Hepatocyte (in vitro differentiated cells): ENCODE measurements at regions not wholly inside any gene's neighbourhood (a gene's known extent, or its start where the extent isn't known, plus 50 kb on each side); places are given as distances from the start of the nearest gene placed in this dataset.
A peak's percentile ranks its signal among the peaks of the same experiment; 100 is the strongest.

ENCODE experiments used
- DNase-seq: peaks from one replicate; pipeline ENCODE4 v3.0.0-alpha.2; 2016; ENCODE audit warnings: low spot score
- H2AFZ ChIP-seq: fragments of 200-600 bp; sonication (generic); 2 replicates; pipeline ENCODE4 v1.6.0; 2016; ENCODE audit warnings: antibody characterized with exemption, mild to moderate bottlenecking
- H3K27ac ChIP-seq: fragments of 200-600 bp; sonication (generic); 2 replicates; pipeline ENCODE4 v1.5.1; 2016; ENCODE audit warnings: mild to moderate bottlenecking
- H3K27me3 ChIP-seq: fragments of 200-600 bp; sonication (generic); 2 replicates; pipeline ENCODE4 v1.6.1; 2016
- H3K36me3 ChIP-seq: fragments of 200-600 bp; sonication (generic); replicated peaks from 2 replicates; pipeline ENCODE4 v1.5.1; 2016; ENCODE audit warnings: low read depth; ENCODE audit not compliant: insufficient read depth
- H3K4me1 ChIP-seq: fragments of 200-600 bp; sonication (generic); 2 replicates; pipeline ENCODE4 v1.5.1; 2016; ENCODE audit warnings: mild to moderate bottlenecking, moderate library complexity; ENCODE audit not compliant: insufficient read depth
- H3K4me2 ChIP-seq: fragments of 200-600 bp; sonication (generic); 2 replicates; pipeline ENCODE4 v1.6.0; 2016
- H3K4me3 ChIP-seq: fragments of 200-600 bp; sonication (generic); 2 replicates; pipeline ENCODE4 v1.5.1; 2016; ENCODE audit warnings: mild to moderate bottlenecking
- H3K79me2 ChIP-seq: fragments of 200-600 bp; sonication (generic); 2 replicates; pipeline ENCODE4 v1.6.0; 2017; ENCODE audit warnings: mild to moderate bottlenecking
- H3K9me2 ChIP-seq: fragments of 200-600 bp; sonication (generic); replicated peaks from 2 replicates; pipeline ENCODE4 v1.6.0; 2017; ENCODE audit warnings: mild to moderate bottlenecking; ENCODE audit not compliant: insufficient read depth
- H3K9me3 ChIP-seq: fragments of 200-600 bp; sonication (generic); 2 replicates; pipeline ENCODE4 v1.5.1; 2016; ENCODE audit warnings: low read depth, mild to moderate bottlenecking
- H4K20me1 ChIP-seq: fragments of 200-600 bp; sonication (generic); 2 replicates; pipeline ENCODE4 v1.6.0; 2016; ENCODE audit warnings: mild to moderate bottlenecking; ENCODE audit not compliant: insufficient read depth, poor library complexity, severe bottlenecking
- CTCF ChIP-seq: fragments of 200-600 bp; sonication (generic); IDR thresholded peaks from 2 replicates; pipeline ENCODE4 v1.5.1; 2016; ENCODE audit warnings: antibody characterized with exemption, mild to moderate bottlenecking; ENCODE audit not compliant: poor library complexity
- EZH2 ChIP-seq: fragments of 200-600 bp; sonication (generic); IDR thresholded peaks from 2 replicates; pipeline ENCODE4 v1.6.1; 2016; ENCODE audit warnings: antibody characterized with exemption, mild to moderate bottlenecking, borderline replicate concordance
- EZH2phosphoT487 ChIP-seq: fragments of 200-600 bp; sonication (generic); IDR thresholded peaks from one replicate; pipeline ENCODE4 v1.6.1; 2018; ENCODE audit warnings: antibody characterized with exemption, mild to moderate bottlenecking, low read depth, moderate library complexity; ENCODE audit not compliant: unreplicated experiment, severe bottlenecking
- WGBS: methylation state at CpG from one replicate; pipeline ENCODE4 v1.1.6; 2016; ENCODE audit warnings: low lambda C conversion rate; ENCODE audit errors: missing lambda C conversion rate; 5-methylcytosine and 5-hydroxymethylcytosine counted together

DNA sequence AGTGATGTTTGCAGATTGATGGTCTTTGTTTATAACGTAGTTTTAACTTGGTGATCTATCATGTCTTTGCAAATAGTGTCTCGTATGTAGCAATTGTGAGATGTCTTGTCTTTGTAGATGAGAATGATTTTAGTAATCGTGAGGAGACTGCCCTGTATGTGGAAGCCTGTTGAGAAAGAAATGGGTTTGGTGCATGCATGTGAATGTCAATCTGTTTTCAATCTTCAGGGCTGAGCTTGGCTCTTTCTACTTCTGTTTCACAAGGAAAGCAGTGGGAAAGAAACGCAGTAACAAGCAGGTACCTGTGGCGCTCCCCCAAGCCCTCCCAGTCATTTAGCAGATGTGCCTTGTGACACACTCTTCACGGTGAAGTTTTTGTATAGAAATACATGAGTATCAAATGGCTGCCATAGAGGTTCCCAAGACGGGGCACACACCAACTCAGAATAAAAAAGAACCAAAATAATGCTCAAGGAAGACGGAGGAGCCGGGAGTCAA, 342.8 kb upstream of the DDHD1 start:
- 91% methylated on average over 9 of the region's 9 CpGs for WGBS
- Histone ChIP-seq H3K9me3 (no peaks in the 10 kb centered on the region), H3K27ac (no peak overlapping the region), H4K20me1 (no peaks in the 10 kb centered on the region), H3K79me2 (no peaks in the 10 kb centered on the region), H3K27me3 (no peaks in the 10 kb centered on the region), H2AFZ (no peak overlapping the region), H3K9me2 (no peaks in the 10 kb centered on the region), H3K36me3 (no peaks in the 10 kb centered on the region), H3K4me3 (no peak overlapping the region), H3K4me1 (peaks cover 8% of the 10 kb centered on the region), H3K4me2 (no peak overlapping the region)
- no peak for TF ChIP-seq EZH2phosphoT487
- no peak for TF ChIP-seq EZH2
- no peak for TF ChIP-seq CTCF
- DNase-seq: no peak

- Histone ChIP-seq H3K4me2 (no peak overlapping the region), H3K4me3 (no peak overlapping the region), H4K20me1 (no peaks in the 10 kb centered on the region), H3K9me2 (no peaks in the 10 kb centered on the region), H3K27ac (peak overlapping the region; percentile 43), H3K4me1 (peaks cover 8% of the 10 kb centered on the region), H3K9me3 (no peaks in the 10 kb centered on the region), H3K79me2 (no peaks in the 10 kb centered on the region), H2AFZ (no peak overlapping the region), H3K36me3 (no peaks in the 10 kb centered on the region), H3K27me3 (no peaks in the 10 kb centered on the region)
- 78% methylated on average over 1 of the region's 1 CpG for WGBS
- no peak for DNase-seq
- TF ChIP-seq EZH2 (no peak), CTCF (no peak), EZH2phosphoT487 (no peak)
These were observed 341.5 kb upstream of the DDHD1 start for GRCh38 chr14:53494587-53494986.

GRCh38 chr14:53493860-53494259, 340.7 kb upstream of the DDHD1 start:
- Histone ChIP-seq H3K9me2 (no peaks in the 10 kb centered on the region), H3K79me2 (no peaks in the 10 kb centered on the region), H2AFZ (no peak overlapping the region), H3K4me3 (no peak overlapping the region), H3K4me2 (no peak overlapping the region), H3K4me1 (peaks cover 8% of the 10 kb centered on the region), H3K27ac (peak overlapping the region; percentile 43), H4K20me1 (no peaks in the 10 kb centered on the region), H3K27me3 (no peaks in the 10 kb centered on the region), H3K36me3 (no peaks in the 10 kb centered on the region), H3K9me3 (no peaks in the 10 kb centered on the region)
- no peak for DNase-seq
- TF ChIP-seq EZH2 (no peak), EZH2phosphoT487 (no peak), CTCF (no peak)
- 74% methylated on average over 1 of the region's 1 CpG for WGBS

DNA sequence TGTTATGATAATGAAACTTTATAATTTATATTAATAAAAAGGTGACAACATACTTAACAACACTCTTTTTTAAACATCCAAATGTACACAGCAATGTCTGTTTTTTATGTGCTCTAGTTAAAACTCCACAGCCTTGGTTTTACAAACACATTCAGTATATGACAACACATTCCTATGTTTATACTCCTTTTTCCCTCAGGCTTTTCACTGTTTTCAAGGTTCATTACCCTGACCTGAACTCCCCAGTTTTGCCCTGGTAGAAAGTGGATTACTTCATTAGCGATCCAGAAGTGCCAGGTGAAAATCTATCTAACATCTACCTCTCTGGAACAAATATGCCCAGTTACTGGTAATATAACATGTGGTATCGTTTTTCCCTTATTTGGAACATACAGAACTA, 340.2 kb upstream of the DDHD1 start:
- Histone ChIP-seq H2AFZ (no peak overlapping the region), H3K27me3 (no peaks in the 10 kb centered on the region), H3K4me2 (no peak overlapping the region), H3K4me1 (peaks cover 8% of the 10 kb centered on the region), H3K27ac (peak overlapping the region; percentile 43), H4K20me1 (no peaks in the 10 kb centered on the region), H3K9me2 (no peaks in the 10 kb centered on the region), H3K36me3 (no peaks in the 10 kb centered on the region), H3K9me3 (no peaks in the 10 kb centered on the region), H3K4me3 (no peak overlapping the region), H3K79me2 (no peaks in the 10 kb centered on the region)
- TF ChIP-seq EZH2 (no peak), EZH2phosphoT487 (no peak)
- DNase-seq: no peak
- whole genome bisulfite sequencing: 51% methylated on average over 2 of the region's 2 CpGs
